ENCODE measurements at regions not wholly inside any gene's neighbourhood (a gene's known extent, or its start where the extent isn't known, plus 50 kb on each side); places are given as distances from the start of the nearest gene placed in this dataset.
A peak's percentile ranks its signal among the peaks of the same experiment; 100 is the strongest.
"Not testable (repeated sequence)": the region's sequence is repeated elsewhere in the genome, so short reads cannot be mapped to it uniquely, and the experiment has no call there.

DNA sequence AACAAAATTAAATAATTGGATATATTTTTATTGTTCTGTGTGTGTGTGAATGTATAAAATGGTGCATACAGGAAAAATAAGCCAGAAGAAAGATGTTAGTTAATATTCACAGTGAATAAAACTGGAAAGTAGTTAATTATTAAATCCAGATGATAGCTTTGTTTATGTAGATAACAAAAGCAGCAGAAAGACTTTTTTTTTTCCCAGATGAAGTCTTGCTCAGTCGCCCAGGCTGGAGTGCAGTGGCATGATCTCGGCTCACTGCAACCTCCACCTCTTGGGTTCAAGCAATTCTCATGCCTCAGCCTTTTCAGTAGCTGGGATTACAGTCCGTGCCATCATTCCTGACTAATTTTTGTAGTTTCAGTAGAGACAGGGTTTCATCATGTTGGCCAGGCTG, 140.1 kb downstream of the ZNF486 start:
- no peak for FAIRE-seq
- Histone ChIP-seq H3K9ac (ENCODE audit: low read length in 3 of 3) (no peak overlapping the region), H3K9me3 (ENCODE audit: control insufficient read depth in 2 of 3, insufficient read depth in 1 of 3, low read length in 3 of 3) (no peaks in the 10 kb centered on the region), H3K27ac (ENCODE audit: low read depth in 2 of 2, low read length in 2 of 2) (no peak overlapping the region), H3K36me3 (ENCODE audit: control insufficient read depth in 2 of 3, insufficient read depth in 3 of 3, low read length in 3 of 3) (no peaks in the 10 kb centered on the region), H3K4me1 (ENCODE audit: control insufficient read depth in 2 of 3, insufficient read depth in 2 of 3, low read depth in 1 of 3, low read length in 3 of 3) (no peaks in the 10 kb centered on the region), H3K27me3 (ENCODE audit: control insufficient read depth, insufficient read depth, low read length) (no peaks in the 10 kb centered on the region), H3K4me3 (ENCODE audit: low read length in 3 of 3) (no peak overlapping the region)
- intact Hi-C loops (cut with DNase I), result no loop called here
- no peak for DNase-seq
- TF ChIP-seq, protein P1, sequence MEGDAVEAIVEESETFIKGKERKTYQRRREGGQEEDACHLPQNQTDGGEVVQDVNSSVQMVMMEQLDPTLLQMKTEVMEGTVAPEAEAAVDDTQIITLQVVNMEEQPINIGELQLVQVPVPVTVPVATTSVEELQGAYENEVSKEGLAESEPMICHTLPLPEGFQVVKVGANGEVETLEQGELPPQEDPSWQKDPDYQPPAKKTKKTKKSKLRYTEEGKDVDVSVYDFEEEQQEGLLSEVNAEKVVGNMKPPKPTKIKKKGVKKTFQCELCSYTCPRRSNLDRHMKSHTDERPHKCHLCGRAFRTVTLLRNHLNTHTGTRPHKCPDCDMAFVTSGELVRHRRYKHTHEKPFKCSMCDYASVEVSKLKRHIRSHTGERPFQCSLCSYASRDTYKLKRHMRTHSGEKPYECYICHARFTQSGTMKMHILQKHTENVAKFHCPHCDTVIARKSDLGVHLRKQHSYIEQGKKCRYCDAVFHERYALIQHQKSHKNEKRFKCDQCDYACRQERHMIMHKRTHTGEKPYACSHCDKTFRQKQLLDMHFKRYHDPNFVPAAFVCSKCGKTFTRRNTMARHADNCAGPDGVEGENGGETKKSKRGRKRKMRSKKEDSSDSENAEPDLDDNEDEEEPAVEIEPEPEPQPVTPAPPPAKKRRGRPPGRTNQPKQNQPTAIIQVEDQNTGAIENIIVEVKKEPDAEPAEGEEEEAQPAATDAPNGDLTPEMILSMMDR (IDR thresholded peaks at IDR 0.05; ENCODE audit: borderline replicate concordance, extremely low read depth, insufficient read depth), result no peak

DNA sequence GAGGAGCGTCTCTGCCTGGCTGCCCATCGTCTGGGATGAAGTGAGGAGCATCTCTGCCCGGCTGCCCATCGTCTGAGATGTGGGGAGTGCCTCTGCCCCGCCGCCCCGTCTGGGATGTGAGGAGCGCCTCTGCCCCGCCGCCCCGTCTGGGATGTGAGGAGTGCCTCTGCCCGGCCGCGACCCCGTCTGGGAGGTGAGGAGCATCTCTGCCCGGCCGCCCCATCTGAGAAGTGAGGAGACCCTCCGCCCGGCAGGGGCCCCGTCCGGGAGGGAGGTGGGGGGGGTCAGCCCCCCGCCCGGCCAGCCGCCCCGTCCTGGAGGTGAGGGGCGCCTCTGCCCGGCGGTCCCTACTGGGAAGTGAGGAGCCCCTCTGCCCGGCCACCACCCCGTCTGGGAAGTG, 129.3 kb downstream of the ZNF486 start:
- H3K4me3 ChIP-seq (ENCODE audit: low read length in 3 of 3); H3K36me3 ChIP-seq (ENCODE audit: control insufficient read depth in 2 of 3, insufficient read depth in 3 of 3, low read length in 3 of 3); H3K4me1 ChIP-seq (ENCODE audit: control insufficient read depth in 2 of 3, insufficient read depth in 2 of 3, low read depth in 1 of 3, low read length in 3 of 3); H3K27ac ChIP-seq (ENCODE audit: low read depth in 2 of 2, low read length in 2 of 2); FAIRE-seq; intact Hi-C loops (cut with DNase I); DNase-seq; H3K9me3 ChIP-seq (ENCODE audit: control insufficient read depth in 2 of 3, insufficient read depth in 1 of 3, low read length in 3 of 3); H3K9ac ChIP-seq (ENCODE audit: low read length in 3 of 3); H3K27me3 ChIP-seq (ENCODE audit: control insufficient read depth, insufficient read depth, low read length): not testable (repeated sequence)

DNA sequence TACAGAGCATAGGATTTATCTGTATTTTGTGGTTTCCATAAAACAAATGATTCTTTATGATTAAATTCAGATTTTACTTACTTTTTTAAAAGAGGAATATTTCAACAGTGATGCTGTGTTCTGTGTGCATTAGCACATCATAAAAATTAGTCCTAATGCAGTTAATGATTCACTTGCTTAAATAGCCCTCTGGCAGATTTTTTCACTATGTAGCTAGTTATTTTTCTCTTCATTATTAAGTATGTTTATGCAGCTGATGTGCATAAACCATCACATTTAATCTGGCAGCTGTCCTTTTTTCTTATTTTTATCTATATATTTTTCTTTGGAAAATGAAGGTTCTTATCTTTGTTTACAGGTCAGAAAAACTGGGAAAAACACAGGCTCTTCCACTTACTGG, 127.2 kb downstream of the ZNF486 start:
- Histone ChIP-seq H3K9ac (ENCODE audit: low read length in 3 of 3) (no peak overlapping the region), H3K9me3 (ENCODE audit: control insufficient read depth in 2 of 3, insufficient read depth in 1 of 3, low read length in 3 of 3) (no peaks in the 10 kb centered on the region), H3K36me3 (ENCODE audit: control insufficient read depth in 2 of 3, insufficient read depth in 3 of 3, low read length in 3 of 3) (no peaks in the 10 kb centered on the region), H3K27ac (ENCODE audit: low read depth in 2 of 2, low read length in 2 of 2) (no peak overlapping the region), H3K4me3 (ENCODE audit: low read length in 3 of 3) (no peak overlapping the region), H3K27me3 (ENCODE audit: control insufficient read depth, insufficient read depth, low read length) (no peaks in the 10 kb centered on the region), H3K4me1 (ENCODE audit: control insufficient read depth in 2 of 3, insufficient read depth in 2 of 3, low read depth in 1 of 3, low read length in 3 of 3) (peaks cover 0 to 4% (median 0%) of the 10 kb centered on the region in 3 donors)
- DNase-seq (no peak), FAIRE-seq (peak; percentile 66)
- TF ChIP-seq, protein P1 (IDR thresholded peaks at IDR 0.05; ENCODE audit: borderline replicate concordance, extremely low read depth, insufficient read depth), result no peak
- intact Hi-C loops (cut with DNase I), result no loop called here

DNA sequence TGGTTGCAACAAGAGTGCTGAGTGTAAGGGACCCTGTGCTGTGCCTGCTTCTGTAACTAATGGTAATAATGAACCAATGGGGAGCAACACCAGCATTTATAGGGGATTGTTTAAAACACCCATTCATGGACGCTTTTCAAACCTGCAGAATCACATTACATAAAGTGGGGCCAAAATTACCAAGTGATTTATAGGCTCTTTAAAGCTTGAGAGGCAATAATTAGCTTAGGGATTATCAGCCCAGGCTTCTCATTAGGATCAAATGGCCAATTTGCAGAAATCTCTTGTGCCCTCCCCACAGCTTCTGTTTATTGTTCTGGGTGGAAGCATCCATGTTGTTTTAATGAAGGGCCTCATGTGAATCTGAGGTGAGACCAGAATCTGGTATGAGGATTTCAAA, 125.5 kb downstream of the ZNF486 start:
- DNase-seq; H3K36me3 ChIP-seq (ENCODE audit: control insufficient read depth in 2 of 3, insufficient read depth in 3 of 3, low read length in 3 of 3); intact Hi-C loops (cut with DNase I); H3K27me3 ChIP-seq (ENCODE audit: control insufficient read depth, insufficient read depth, low read length); H3K4me3 ChIP-seq (ENCODE audit: low read length in 3 of 3); FAIRE-seq; H3K27ac ChIP-seq (ENCODE audit: low read depth in 2 of 2, low read length in 2 of 2); H3K9me3 ChIP-seq (ENCODE audit: control insufficient read depth in 2 of 3, insufficient read depth in 1 of 3, low read length in 3 of 3); H3K9ac ChIP-seq (ENCODE audit: low read length in 3 of 3); H3K4me1 ChIP-seq (ENCODE audit: control insufficient read depth in 2 of 3, insufficient read depth in 2 of 3, low read depth in 1 of 3, low read length in 3 of 3): not testable (repeated sequence)

DNA sequence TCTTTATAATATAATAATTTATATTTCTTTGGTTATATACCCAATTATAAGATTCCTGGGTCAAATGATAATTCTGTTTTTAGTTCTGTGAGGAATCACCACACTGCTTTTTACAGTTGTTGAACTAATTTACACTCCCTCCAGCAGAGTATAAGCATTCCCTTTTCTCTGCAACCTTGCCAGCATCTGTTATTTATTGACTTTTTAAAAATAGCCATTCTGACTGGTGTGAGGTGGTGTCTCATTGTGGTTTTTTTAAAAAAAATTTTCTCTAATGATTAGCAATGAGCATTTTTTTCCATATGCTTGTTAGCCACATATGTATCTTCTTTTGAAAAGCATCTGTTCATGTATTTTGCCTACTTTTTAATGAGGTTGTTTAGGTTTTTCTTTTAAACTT, 122.2 kb downstream of the ZNF486 start:
- no peak overlapping the region for H3K9ac ChIP-seq (ENCODE audit: low read length in 3 of 3)
- peak; percentile 27 for FAIRE-seq
- no peak overlapping the region for H3K4me3 ChIP-seq (ENCODE audit: low read length in 3 of 3)
- no peaks in the 10 kb centered on the region for H3K27me3 ChIP-seq (ENCODE audit: control insufficient read depth, insufficient read depth, low read length)
- no peak overlapping the region for H3K27ac ChIP-seq (ENCODE audit: low read depth in 2 of 2, low read length in 2 of 2)
- intact Hi-C loops (cut with DNase I), result no loop called here
- TF ChIP-seq, protein P1 (IDR thresholded peaks at IDR 0.05; ENCODE audit: borderline replicate concordance, extremely low read depth, insufficient read depth), result no peak
- no peaks in the 10 kb centered on the region for H3K36me3 ChIP-seq (ENCODE audit: control insufficient read depth in 2 of 3, insufficient read depth in 3 of 3, low read length in 3 of 3)
- no peaks in the 10 kb centered on the region for H3K9me3 ChIP-seq (ENCODE audit: control insufficient read depth in 2 of 3, insufficient read depth in 1 of 3, low read length in 3 of 3)
- no peak for DNase-seq
- peaks cover 0 to 4% (median 0%) of the 10 kb centered on the region in 3 donors for H3K4me1 ChIP-seq (ENCODE audit: control insufficient read depth in 2 of 3, insufficient read depth in 2 of 3, low read depth in 1 of 3, low read length in 3 of 3)

Data from kidney (tissue), 13 donors.